ENCODE measurements at regions not wholly inside any gene's neighbourhood (a gene's known extent, or its start where the extent isn't known, plus 50 kb on each side); places are given as distances from the start of the nearest gene placed in this dataset.

GRCh38 chr12:128026696-128027574 lies 240.0 kb upstream of the TMEM132C start:
- Histone ChIP-seq H3K27ac (ENCODE audit: low read depth) (no peak overlapping the region), H2AFZ (no peak overlapping the region), H3F3A (replicated peaks; ENCODE audit: low read depth) (no peaks in the 10 kb centered on the region), H3K36me3 (ENCODE audit: insufficient read depth) (no peaks in the 10 kb centered on the region), H3K9me2 (ENCODE audit: insufficient read depth) (no peaks in the 10 kb centered on the region), H3K4me1 (ENCODE audit: insufficient read depth) (no peaks in the 10 kb centered on the region), H3K27me3 (ENCODE audit: insufficient read depth) (no peaks in the 10 kb centered on the region), H3K4me2 (no peak overlapping the region), H4K20me1 (replicated peaks; ENCODE audit: insufficient read depth) (no peaks in the 10 kb centered on the region), H3K4me3 (no peak overlapping the region), H3K79me2 (replicated peaks; ENCODE audit: insufficient read depth) (no peaks in the 10 kb centered on the region)
- H3K4me1 Mint-ChIP-seq: no peaks in the 10 kb centered on the region
- H3K27me3 Mint-ChIP-seq (ENCODE audit: insufficient read depth, low read depth, poor library complexity): no peaks in the 10 kb centered on the region
- TF ChIP-seq EZH2phosphoT487 (IDR thresholded peaks at IDR 0.05; ENCODE audit: unreplicated experiment) (no peak), JUNB (IDR thresholded peaks at IDR 0.05; ENCODE audit: unreplicated experiment) (no peak), STAT1 (IDR thresholded peaks at IDR 0.05; ENCODE audit: unreplicated experiment) (no peak), CREB1 (CRISPR knock-in tag; IDR thresholded peaks at IDR 0.05; ENCODE audit: low read depth) (no peak), REST (IDR thresholded peaks at IDR 0.05; ENCODE audit: unreplicated experiment) (no peak), ZNF462 (CRISPR knock-in tag; IDR thresholded peaks at IDR 0.05) (no peak)
- no peak for ATAC-seq
- no peak overlapping the region for H3K4me3 Mint-ChIP-seq
- peaks cover 68% of the 10 kb centered on the region for H3K36me3 Mint-ChIP-seq (ENCODE audit: low read depth)
- H3K9me3 Mint-ChIP-seq: peaks cover 96% of the 10 kb centered on the region
- no peak for DNase-seq (ENCODE audit: low spot score)
- H3K27ac Mint-ChIP-seq: no peak overlapping the region
